ENCODE measurements at regions not wholly inside any gene's neighbourhood (a gene's known extent, or its start where the extent isn't known, plus 50 kb on each side); places are given as distances from the start of the nearest gene placed in this dataset.

DNA sequence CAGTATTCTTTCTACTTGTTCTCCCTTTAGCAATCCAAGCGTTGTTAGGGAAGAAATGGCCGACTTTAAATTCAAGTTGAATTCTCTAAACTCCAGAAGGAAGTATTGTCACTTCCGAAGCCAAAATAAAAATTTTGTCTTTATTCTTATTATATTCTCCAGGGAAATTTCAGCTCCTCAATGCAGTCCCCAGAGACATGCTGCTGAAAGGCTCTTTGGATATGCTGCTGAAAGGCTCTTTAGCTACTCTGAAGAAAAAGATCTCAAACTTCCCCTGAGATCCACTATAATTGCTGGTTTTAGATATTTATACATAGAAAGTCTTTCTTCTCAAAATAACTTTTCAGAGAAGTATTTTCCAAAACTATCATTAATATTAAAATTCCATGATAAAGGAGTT, 92.3 kb upstream of the PARP8 start:
- TF ChIP-seq, protein P1, sequence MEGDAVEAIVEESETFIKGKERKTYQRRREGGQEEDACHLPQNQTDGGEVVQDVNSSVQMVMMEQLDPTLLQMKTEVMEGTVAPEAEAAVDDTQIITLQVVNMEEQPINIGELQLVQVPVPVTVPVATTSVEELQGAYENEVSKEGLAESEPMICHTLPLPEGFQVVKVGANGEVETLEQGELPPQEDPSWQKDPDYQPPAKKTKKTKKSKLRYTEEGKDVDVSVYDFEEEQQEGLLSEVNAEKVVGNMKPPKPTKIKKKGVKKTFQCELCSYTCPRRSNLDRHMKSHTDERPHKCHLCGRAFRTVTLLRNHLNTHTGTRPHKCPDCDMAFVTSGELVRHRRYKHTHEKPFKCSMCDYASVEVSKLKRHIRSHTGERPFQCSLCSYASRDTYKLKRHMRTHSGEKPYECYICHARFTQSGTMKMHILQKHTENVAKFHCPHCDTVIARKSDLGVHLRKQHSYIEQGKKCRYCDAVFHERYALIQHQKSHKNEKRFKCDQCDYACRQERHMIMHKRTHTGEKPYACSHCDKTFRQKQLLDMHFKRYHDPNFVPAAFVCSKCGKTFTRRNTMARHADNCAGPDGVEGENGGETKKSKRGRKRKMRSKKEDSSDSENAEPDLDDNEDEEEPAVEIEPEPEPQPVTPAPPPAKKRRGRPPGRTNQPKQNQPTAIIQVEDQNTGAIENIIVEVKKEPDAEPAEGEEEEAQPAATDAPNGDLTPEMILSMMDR (IDR thresholded peaks at IDR 0.05), result no peak
- TF ChIP-seq SIN3A (IDR thresholded peaks at IDR 0.05; ENCODE audit: borderline replicate concordance, insufficient read depth, low read depth, low read length) (no peak), REST (IDR thresholded peaks at IDR 0.05; ENCODE audit: insufficient read depth in 1 of 2, low read depth in 2 of 2, low read length in 1 of 2) (no peak)

All from Panc1 (cell line).